Cardiac muscle cell (in vitro differentiated cells and primary cell): ENCODE measurements at regions not wholly inside any gene's neighbourhood (a gene's known extent, or its start where the extent isn't known, plus 50 kb on each side); places are given as distances from the start of the nearest gene placed in this dataset.

ENCODE experiments used
- DNase-seq, 2 donors: peaks; one replicate each; pipeline versions ENCODE4 v3.0.0 to v3.0.0-alpha.2; 2010 to 2017; ENCODE audit warnings: low read depth in 1 of 2, low spot score in 1 of 2
- H3K27ac ChIP-seq: fragments of 200-600 bp; sonication (generic); 2 replicates; pipeline ENCODE4 v1.5.1; 2016
- H3K27me3 ChIP-seq: fragments of 200-600 bp; sonication (generic); 2 replicates; pipeline ENCODE4 v1.6.0; 2016; ENCODE audit warnings: control low read depth
- H3K36me3 ChIP-seq: fragments of 200-600 bp; sonication (generic); 2 replicates; pipeline ENCODE4 v1.5.1; 2016; ENCODE audit warnings: control low read depth
- H3K4me1 ChIP-seq: fragments of 200-600 bp; sonication (generic); 2 replicates; pipeline ENCODE4 v1.8.1; 2017; ENCODE audit warnings: low read depth, mild to moderate bottlenecking, mixed run types
- H3K4me3 ChIP-seq: fragments of 200-600 bp; sonication (generic); 2 replicates; pipeline ENCODE4 v1.5.1; 2016; ENCODE audit warnings: mild to moderate bottlenecking
- H3K9me3 ChIP-seq: fragments of 200-600 bp; sonication (generic); 2 replicates; pipeline ENCODE4 v1.5.1; 2017; ENCODE audit warnings: low read depth, mild to moderate bottlenecking, control low read depth
- CTCF ChIP-seq: IDR thresholded peaks from 2 replicates; pipeline ENCODE4 v1.5.1; 2012; ENCODE audit warnings: low read depth, mild to moderate bottlenecking, low read length

- H3K9me3 ChIP-seq, result no peaks in the 10 kb centered on the region
- no peak overlapping the region for H3K4me3 ChIP-seq
- no peaks in the 10 kb centered on the region for H3K36me3 ChIP-seq
- no peaks in the 10 kb centered on the region for H3K4me1 ChIP-seq
- no peak for TF ChIP-seq CTCF
- H3K27me3 ChIP-seq, result no peaks in the 10 kb centered on the region
- H3K27ac ChIP-seq, result no peak overlapping the region
- DNase-seq, result no peak
Observed at GRCh38 chr14:49493557-49493956, 92.6 kb downstream of the RPS29 start.

- Histone ChIP-seq H3K27ac (no peak overlapping the region), H3K27me3 (no peaks in the 10 kb centered on the region), H3K4me3 (no peak overlapping the region), H3K36me3 (no peaks in the 10 kb centered on the region), H3K4me1 (no peaks in the 10 kb centered on the region), H3K9me3 (no peaks in the 10 kb centered on the region)
- TF ChIP-seq CTCF, result no peak
- no peak for DNase-seq
Observed at GRCh38 chr14:49492151-49492550, 94.0 kb downstream of the RPS29 start.

GRCh38 chr14:49489341-49489740, 96.8 kb downstream of the RPS29 start:
- Histone ChIP-seq H3K4me1 (no peaks in the 10 kb centered on the region), H3K9me3 (no peaks in the 10 kb centered on the region), H3K4me3 (no peak overlapping the region), H3K27me3 (no peaks in the 10 kb centered on the region), H3K27ac (no peak overlapping the region), H3K36me3 (no peaks in the 10 kb centered on the region)
- DNase-seq, result no peak
- no peak for TF ChIP-seq CTCF

GRCh38 chr14:49487238-49487637, 98.9 kb downstream of the RPS29 start:
- H3K27ac ChIP-seq, result no peak overlapping the region
- no peak for TF ChIP-seq CTCF
- no peak overlapping the region for H3K4me3 ChIP-seq
- DNase-seq, result no peak
- H3K4me1 ChIP-seq, result no peaks in the 10 kb centered on the region
- H3K27me3 ChIP-seq, result no peaks in the 10 kb centered on the region
- H3K36me3 ChIP-seq, result no peaks in the 10 kb centered on the region
- H3K9me3 ChIP-seq, result no peaks in the 10 kb centered on the region

GRCh38 chr14:49485290-49485689, 100.9 kb downstream of the RPS29 start:
- no peaks in the 10 kb centered on the region for H3K36me3 ChIP-seq
- no peak overlapping the region for H3K4me3 ChIP-seq
- H3K27me3 ChIP-seq, result no peaks in the 10 kb centered on the region
- TF ChIP-seq CTCF, result no peak
- H3K4me1 ChIP-seq, result no peaks in the 10 kb centered on the region
- no peaks in the 10 kb centered on the region for H3K9me3 ChIP-seq
- H3K27ac ChIP-seq, result no peak overlapping the region
- DNase-seq, result no peak

- Histone ChIP-seq H3K4me1 (no peaks in the 10 kb centered on the region), H3K27ac (no peak overlapping the region), H3K27me3 (no peaks in the 10 kb centered on the region), H3K9me3 (no peaks in the 10 kb centered on the region), H3K36me3 (no peaks in the 10 kb centered on the region), H3K4me3 (no peak overlapping the region)
- DNase-seq, result no peak
- no peak for TF ChIP-seq CTCF
Observed at GRCh38 chr14:49484180-49484579, 102.0 kb downstream of the RPS29 start.
